ENCODE measurements at regions not wholly inside any gene's neighbourhood (a gene's known extent, or its start where the extent isn't known, plus 50 kb on each side); places are given as distances from the start of the nearest gene placed in this dataset.

DNA sequence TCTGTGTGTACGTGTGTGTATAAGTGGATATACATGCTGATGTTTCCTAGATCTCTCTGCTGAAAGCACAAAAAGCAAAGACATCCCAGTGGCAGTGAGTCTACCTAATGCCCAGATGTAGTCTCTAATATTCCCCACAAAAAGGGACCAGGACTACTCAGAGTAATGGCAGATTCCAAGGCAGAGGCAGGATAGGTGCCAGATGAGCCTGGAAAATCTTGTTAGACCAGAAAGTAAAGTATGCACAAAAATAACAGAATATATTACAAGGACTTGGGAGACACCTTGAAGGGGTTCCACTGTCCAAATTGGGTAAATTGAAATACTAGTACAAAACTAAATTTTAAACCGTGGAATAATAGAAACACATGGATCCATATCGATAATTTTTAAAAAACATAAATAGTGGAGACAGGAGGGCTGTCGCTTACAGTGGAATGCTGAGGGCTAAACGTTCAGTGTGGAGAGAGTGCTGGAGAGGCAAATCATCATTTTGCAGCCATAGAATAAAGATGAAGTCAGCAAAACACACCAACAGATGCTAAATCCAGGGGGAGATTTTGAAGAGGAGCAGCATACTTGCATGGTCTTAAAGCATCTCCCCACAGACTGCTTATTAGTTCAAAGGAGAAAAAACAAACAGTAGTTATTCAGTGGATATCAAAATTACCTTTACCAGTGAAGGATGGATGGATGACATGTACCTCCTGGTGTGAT lies 123.4 kb upstream of the TSPAN5 start:
- Histone ChIP-seq H3K4me1 (ENCODE audit: insufficient read depth) (peaks cover 15% of the 10 kb centered on the region), H3K36me3 (replicated peaks; ENCODE audit: insufficient read depth, low read depth) (no peaks in the 10 kb centered on the region), H3K4me3 (no peak overlapping the region), H3K9me3 (ENCODE audit: low read depth) (no peaks in the 10 kb centered on the region), H3K79me2 (no peaks in the 10 kb centered on the region), H4K20me1 (ENCODE audit: insufficient read depth, poor library complexity, severe bottlenecking) (no peaks in the 10 kb centered on the region), H3K27me3 (no peaks in the 10 kb centered on the region), H3K9me2 (replicated peaks; ENCODE audit: insufficient read depth) (no peaks in the 10 kb centered on the region), H3K4me2 (no peak overlapping the region), H3K27ac (no peak overlapping the region), H2AFZ (no peak overlapping the region)
- DNase-seq (ENCODE audit: low spot score): no peak
- WGBS (ENCODE audit: low lambda C conversion rate, missing lambda C conversion rate): 71% methylated on average over 5 of the region's 5 CpGs
- no peak for TF ChIP-seq EZH2phosphoT487 (IDR thresholded peaks at IDR 0.05; ENCODE audit: low read depth, severe bottlenecking, unreplicated experiment)
- TF ChIP-seq CTCF (IDR thresholded peaks at IDR 0.05; ENCODE audit: poor library complexity): no peak
- no peak for TF ChIP-seq EZH2 (IDR thresholded peaks at IDR 0.05; ENCODE audit: borderline replicate concordance)

DNA sequence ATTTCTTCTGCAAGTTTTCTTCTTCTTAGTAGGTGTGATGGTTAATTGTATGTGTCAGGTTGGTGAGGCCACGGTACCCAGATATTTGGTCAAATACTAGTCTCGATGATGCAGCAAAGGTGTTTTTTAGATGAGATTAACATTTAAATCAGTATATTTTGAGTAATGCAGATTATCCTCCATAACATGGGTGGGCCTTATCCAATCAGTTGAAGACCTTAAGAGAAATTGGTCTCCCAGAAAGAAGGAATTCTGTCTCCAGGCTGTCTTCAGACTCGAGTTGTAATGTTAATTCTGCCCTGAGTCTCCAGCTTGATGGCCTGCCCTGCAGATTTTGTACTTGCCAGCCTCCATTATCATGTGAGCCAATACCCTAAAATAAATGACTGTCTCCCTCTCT lies 122.5 kb upstream of the TSPAN5 start:
- no peaks in the 10 kb centered on the region for H4K20me1 ChIP-seq (ENCODE audit: insufficient read depth, poor library complexity, severe bottlenecking)
- TF ChIP-seq CTCF (IDR thresholded peaks at IDR 0.05; ENCODE audit: poor library complexity) (no peak), EZH2 (IDR thresholded peaks at IDR 0.05; ENCODE audit: borderline replicate concordance) (no peak), EZH2phosphoT487 (IDR thresholded peaks at IDR 0.05; ENCODE audit: low read depth, severe bottlenecking, unreplicated experiment) (no peak)

DNA sequence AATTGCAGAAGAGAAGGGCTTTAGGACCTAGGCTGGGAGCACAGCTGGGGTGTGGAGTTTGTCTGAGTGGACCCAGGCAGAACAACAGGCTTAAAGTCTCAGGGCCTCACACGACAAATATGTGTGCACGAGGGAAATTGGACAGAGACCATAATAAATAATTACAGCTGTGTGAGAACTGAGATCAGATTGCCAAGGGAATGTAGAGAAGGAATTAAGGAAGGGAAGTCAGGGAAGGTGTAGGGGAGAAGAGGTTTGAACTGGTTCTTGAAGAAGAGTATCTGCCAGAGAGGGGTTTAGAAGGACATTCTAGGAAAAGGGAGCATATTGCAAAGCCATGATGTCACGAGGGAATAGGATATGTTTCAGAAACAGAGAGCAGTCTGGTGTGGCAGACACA lies 120.7 kb upstream of the TSPAN5 start:
- no peak overlapping the region for H2AFZ ChIP-seq
- H3K9me2 ChIP-seq (replicated peaks; ENCODE audit: insufficient read depth): no peaks in the 10 kb centered on the region
- no peak overlapping the region for H3K4me2 ChIP-seq
- no peak overlapping the region for H3K4me3 ChIP-seq
- peaks cover 15% of the 10 kb centered on the region for H3K4me1 ChIP-seq (ENCODE audit: insufficient read depth)
- TF ChIP-seq EZH2phosphoT487 (IDR thresholded peaks at IDR 0.05; ENCODE audit: low read depth, severe bottlenecking, unreplicated experiment): no peak
- TF ChIP-seq EZH2 (IDR thresholded peaks at IDR 0.05; ENCODE audit: borderline replicate concordance): no peak
- no peak for TF ChIP-seq CTCF (IDR thresholded peaks at IDR 0.05; ENCODE audit: poor library complexity)
- H4K20me1 ChIP-seq (ENCODE audit: insufficient read depth, poor library complexity, severe bottlenecking): no peaks in the 10 kb centered on the region
- no peaks in the 10 kb centered on the region for H3K36me3 ChIP-seq (replicated peaks; ENCODE audit: insufficient read depth, low read depth)
- no peaks in the 10 kb centered on the region for H3K27me3 ChIP-seq
- WGBS (ENCODE audit: low lambda C conversion rate, missing lambda C conversion rate): 67% methylated on average over 3 of the region's 3 CpGs
- H3K79me2 ChIP-seq: no peaks in the 10 kb centered on the region
- DNase-seq (ENCODE audit: low spot score): no peak
- no peaks in the 10 kb centered on the region for H3K9me3 ChIP-seq (ENCODE audit: low read depth)
- H3K27ac ChIP-seq: peak overlapping the region; percentile 66

More for the DNA sequence above, 122.5 kb upstream of the TSPAN5 start:
- Histone ChIP-seq H3K36me3 (replicated peaks; ENCODE audit: insufficient read depth, low read depth) (no peaks in the 10 kb centered on the region), H2AFZ (no peak overlapping the region), H3K4me2 (no peak overlapping the region), H3K9me2 (replicated peaks; ENCODE audit: insufficient read depth) (no peaks in the 10 kb centered on the region), H3K4me3 (no peak overlapping the region), H3K4me1 (ENCODE audit: insufficient read depth) (peaks cover 15% of the 10 kb centered on the region), H3K9me3 (ENCODE audit: low read depth) (no peaks in the 10 kb centered on the region), H3K27me3 (no peaks in the 10 kb centered on the region), H3K27ac (peak overlapping the region; percentile 66), H3K79me2 (no peaks in the 10 kb centered on the region)
- WGBS (ENCODE audit: low lambda C conversion rate, missing lambda C conversion rate): 95% methylated on average over 3 of the region's 3 CpGs
- DNase-seq (ENCODE audit: low spot score): no peak

All from hepatocyte (in vitro differentiated cells).